Lower leg skin (tissue), 3 donors: ENCODE measurements at regions not wholly inside any gene's neighbourhood (a gene's known extent, or its start where the extent isn't known, plus 50 kb on each side); places are given as distances from the start of the nearest gene placed in this dataset.

Source experiments
- CTCF ChIP-seq, 3 donors: fragments of 450-650 bp; IDR thresholded peaks; one replicate each; pipeline ENCODE4 v1.5.1; 2016; ENCODE audit warnings: antibody characterized with exemption in 3 of 3, mild to moderate bottlenecking in 3 of 3, moderate library complexity in 2 of 3
- POLR2A ChIP-seq, 2 donors: fragments of 450-650 bp; IDR thresholded peaks; one replicate each; pipeline ENCODE4 v1.6.1; 2016 to 2017; ENCODE audit warnings: antibody characterized with exemption in 2 of 2, mild to moderate bottlenecking in 1 of 2, moderate library complexity in 1 of 2

- TF ChIP-seq CTCF (IDR thresholded peaks at IDR 0.05) (no peak), POLR2A (IDR thresholded peaks at IDR 0.05) (no peak)
Observed at GRCh38 chr13:40483601-40484000, 182.8 kb downstream of the FOXO1 start.
